Superior temporal gyrus (tissue), 1 donor: ENCODE measurements at regions not wholly inside any gene's neighbourhood (a gene's known extent, or its start where the extent isn't known, plus 50 kb on each side); places are given as distances from the start of the nearest gene placed in this dataset.

ENCODE experiments used
- DNase-seq: peaks from one replicate; pipeline ENCODE4 v3.0.0-alpha.2; 2016; ENCODE audit errors: extremely low spot score

- DNase-seq, result no peak
Measured at GRCh38 chr11:97409141-97409540, 1019.3 kb downstream of the JRKL start.

GRCh38 chr11:97414801-97415200 lies 1025.0 kb downstream of the JRKL start:
- no peak for DNase-seq

- DNase-seq, result no peak
Measured at GRCh38 chr11:97419729-97420128, 1029.9 kb downstream of the JRKL start.

GRCh38 chr11:97428247-97428790 lies 1038.5 kb downstream of the JRKL start:
- no peak for DNase-seq

DNA sequence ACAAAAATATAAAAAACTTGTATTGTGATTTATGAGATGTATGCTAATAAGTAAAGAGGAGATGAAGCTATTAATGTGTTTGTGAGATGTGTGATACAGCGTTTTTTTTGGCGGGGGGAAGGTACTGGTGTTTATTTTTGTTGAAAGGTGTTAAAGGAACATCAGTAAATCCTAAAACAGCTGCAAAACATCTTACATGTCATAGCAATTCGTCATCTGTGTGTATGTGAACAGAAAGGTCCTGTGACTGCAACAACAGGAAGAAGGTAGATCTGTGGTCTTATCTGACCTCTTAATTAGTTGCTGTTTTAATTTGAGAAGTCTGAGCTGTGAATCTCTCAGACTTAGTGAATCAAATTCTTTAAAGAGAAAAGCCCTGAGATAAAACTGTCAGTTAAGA lies 1041.1 kb downstream of the JRKL start:
- DNase-seq, result no peak

DNA sequence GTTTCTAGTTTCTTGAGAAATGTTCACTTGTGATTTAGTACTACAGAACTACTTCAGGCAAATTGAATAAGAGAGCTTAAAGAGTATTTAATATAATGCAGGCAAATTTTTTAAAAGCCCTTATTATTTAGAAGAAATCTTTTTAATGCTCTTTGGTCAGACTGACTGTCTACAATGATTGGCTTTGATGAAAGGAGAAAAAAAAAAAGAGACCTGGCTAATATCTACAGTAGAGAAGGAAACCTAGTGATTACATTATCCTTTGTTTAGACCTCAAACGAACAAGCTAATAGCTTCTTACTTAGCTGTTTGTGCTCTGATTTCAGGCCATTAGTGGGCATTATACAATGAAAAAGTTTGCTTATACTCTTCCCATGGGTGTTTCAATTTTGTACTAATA lies 1043.1 kb downstream of the JRKL start:
- no peak for DNase-seq

- no peak for DNase-seq
Measured at GRCh38 chr11:97445561-97445960, 1055.7 kb downstream of the JRKL start.

- no peak for DNase-seq
Measured at GRCh38 chr11:97451441-97451840, 1061.6 kb downstream of the JRKL start.

DNA sequence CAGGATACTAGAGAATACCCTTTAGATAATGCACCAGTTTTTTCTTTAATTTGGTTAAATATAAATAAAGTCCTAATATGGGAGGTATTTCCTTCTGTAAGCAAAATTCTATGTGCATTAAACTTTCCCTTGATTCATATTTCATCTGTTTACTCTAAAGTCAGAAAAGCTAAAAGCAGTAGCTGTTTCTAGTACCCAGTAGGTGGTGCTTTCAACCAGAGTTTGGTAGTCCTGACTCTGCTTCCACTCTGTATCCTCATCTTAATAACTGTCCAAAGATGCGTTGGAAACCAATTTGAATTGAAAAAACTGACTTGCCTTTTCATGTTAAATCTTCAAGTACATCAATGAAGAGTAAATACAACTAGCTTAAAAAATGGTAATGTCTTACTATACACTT lies 1065.2 kb downstream of the JRKL start:
- DNase-seq, result peak; percentile 45

DNA sequence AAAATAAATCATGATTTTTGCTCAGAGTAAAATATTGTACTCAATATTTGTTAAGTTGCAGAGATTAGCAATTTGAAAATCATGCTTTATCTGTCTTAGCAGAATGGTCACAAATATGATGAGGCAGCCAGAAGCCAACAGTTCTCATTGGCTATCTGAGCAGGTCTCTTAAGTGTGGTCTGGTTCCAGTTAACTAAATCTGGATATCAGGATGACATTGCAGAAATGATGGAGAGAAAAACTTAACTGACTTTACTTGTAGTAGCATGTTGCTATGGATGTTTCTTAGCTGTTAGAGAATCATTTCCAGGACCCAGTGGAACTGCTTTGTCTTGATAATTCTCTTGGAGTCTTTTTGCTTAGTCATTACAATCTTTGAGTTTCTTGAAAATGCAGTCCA lies 1070.3 kb downstream of the JRKL start:
- DNase-seq, result no peak

- no peak for DNase-seq
Measured at GRCh38 chr11:97461044-97461880, 1071.4 kb downstream of the JRKL start.

- no peak for DNase-seq
Measured at GRCh38 chr11:97461934-97462333, 1072.1 kb downstream of the JRKL start.

GRCh38 chr11:97463891-97464290 lies 1074.1 kb downstream of the JRKL start:
- DNase-seq, result no peak

DNA sequence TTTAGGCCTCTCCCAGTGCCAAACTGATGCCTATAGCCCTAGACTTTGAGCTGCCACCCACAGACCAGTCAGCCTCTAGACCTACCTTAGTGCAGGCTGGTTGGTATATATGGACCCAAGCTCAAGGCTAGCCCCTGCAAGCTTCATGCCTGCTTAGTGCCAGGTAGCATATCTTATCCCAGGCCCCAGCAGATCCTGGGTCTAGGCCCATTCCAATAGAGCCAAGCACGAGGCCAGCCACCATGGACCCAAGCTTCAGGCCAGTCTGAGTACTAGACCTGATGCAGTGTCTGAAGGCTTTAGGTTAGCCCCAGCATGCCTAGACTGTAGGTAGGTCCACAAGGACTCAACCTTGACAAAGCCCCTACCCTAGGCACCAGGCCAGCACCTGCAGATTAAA lies 1081.7 kb downstream of the JRKL start:
- no peak for DNase-seq

GRCh38 chr11:97487387-97487786 lies 1097.6 kb downstream of the JRKL start:
- DNase-seq, result no peak

- DNase-seq, result no peak
Measured at GRCh38 chr11:97498891-97499290, 1109.1 kb downstream of the JRKL start.

DNA sequence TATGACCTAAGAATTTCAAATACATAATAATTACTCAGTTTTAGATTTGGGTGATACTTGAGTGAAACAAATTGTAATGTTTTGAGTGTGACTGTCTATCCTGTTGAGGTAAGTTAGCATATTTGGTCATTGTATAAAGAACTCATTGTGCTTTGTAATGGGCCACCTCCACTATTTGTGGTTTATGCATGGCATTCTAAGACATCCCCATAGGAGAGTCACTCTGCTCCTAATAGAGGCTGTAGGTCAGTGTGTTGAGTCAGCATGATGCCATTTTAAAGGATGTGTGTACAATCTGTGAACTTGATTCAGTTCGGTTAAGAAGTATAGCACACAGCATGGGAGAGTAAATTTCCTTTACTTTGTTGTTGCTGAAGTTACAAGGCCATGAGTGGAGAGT lies 1112.4 kb downstream of the JRKL start:
- DNase-seq, result no peak

DNA sequence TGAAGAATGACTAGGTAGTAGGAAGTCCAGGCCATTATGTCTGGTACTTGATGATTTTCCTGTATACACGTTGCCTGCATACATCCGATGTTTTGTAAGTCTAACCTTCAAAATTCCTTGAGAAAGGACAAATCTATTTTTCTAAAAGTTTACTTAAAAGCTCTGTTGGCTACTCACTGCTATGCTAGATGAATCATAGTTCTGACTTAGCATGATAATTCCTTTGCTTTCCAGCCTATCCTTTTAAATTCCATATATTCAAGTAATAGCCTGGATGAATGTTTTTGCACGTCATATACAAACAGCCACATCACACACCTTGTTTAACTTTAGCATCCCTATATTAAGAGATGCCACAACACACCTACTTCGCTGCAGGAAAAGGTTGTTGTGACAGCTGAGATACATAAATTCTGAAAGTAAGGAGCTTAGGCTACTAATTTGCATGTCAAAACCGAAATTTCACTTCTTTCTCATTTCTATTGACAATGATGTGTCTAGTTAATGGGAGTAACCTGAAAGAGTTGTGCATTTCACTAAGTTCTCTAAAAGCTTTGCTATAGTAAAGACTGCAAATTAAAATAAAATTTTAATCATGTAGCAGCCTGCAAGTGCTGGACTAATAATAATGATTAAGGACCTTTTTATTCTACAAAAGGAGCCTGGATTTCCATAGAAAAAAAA lies 1116.4 kb downstream of the JRKL start:
- DNase-seq, result no peak

- DNase-seq, result no peak
Measured at GRCh38 chr11:97514446-97514845, 1124.6 kb downstream of the JRKL start.

GRCh38 chr11:97516688-97517087 lies 1126.9 kb downstream of the JRKL start:
- no peak for DNase-seq

GRCh38 chr11:97525273-97525672 lies 1135.5 kb downstream of the JRKL start:
- DNase-seq, result no peak

DNA sequence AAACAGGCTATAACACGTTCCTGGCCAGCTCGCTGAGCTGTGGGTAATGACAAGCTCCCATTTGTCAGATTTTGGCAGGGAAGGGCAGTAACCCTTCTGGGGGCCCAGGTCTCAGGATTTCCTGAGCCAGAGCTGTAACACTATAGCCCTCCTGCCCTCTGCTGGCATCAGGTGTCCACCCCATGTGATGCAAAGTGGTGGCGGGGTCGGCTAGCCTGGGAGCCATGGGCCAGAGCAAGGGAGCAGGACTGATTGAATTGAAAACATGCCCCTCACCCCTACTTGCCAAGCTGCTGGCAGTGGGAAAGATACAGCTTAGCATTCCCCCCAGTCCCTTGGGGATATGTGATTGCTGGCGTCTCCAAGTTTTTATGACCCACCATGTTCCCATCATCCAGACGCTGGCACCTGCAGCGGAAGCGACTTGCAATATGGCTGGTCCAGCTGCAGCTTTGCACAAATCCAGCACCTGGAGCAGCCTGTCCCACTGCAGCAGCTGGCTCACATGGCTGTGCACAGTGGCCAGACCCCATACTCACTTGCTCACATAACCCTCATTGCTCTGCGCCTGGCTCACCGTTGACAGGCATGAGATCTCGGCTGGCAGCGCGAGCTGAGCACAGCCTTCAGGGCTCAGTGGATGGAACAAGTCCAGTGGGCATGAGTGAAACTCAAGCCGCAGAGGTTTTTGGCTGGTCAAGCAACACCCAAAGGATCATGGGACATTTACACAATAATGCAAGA lies 1147.8 kb downstream of the JRKL start:
- no peak for DNase-seq
